CD1c-positive myeloid dendritic cell (primary cell): ENCODE measurements at regions not wholly inside any gene's neighbourhood (a gene's known extent, or its start where the extent isn't known, plus 50 kb on each side); places are given as distances from the start of the nearest gene placed in this dataset.
"Not testable (repeated sequence)": the region's sequence is repeated elsewhere in the genome, so short reads cannot be mapped to it uniquely, and the experiment has no call there.

ENCODE experiments used
- DNase-seq: peaks from one replicate; pipeline ENCODE4 v3.0.0-alpha.2; 2016; ENCODE audit errors: extremely low spot score

DNA sequence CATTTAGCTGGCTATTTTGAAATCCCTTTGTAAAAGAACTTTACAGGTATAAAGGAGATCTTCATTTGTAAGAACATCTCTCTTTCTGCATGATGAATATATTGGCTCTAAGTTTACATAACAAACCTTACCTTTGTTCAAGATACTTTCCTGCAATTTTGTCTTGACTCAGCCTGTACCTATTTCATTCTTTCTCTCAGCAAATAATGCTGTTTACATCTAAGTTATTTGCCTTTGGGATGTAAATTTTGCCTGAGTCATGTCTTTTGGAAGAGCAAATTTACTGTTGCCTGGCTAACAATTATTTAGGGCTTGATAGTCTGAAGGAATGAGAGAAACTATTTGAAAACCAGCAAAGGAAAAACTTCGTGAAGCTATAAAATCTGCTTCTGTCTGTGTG lies 210.4 kb upstream of the TGIF2LY start:
- DNase-seq: not testable (repeated sequence)

DNA sequence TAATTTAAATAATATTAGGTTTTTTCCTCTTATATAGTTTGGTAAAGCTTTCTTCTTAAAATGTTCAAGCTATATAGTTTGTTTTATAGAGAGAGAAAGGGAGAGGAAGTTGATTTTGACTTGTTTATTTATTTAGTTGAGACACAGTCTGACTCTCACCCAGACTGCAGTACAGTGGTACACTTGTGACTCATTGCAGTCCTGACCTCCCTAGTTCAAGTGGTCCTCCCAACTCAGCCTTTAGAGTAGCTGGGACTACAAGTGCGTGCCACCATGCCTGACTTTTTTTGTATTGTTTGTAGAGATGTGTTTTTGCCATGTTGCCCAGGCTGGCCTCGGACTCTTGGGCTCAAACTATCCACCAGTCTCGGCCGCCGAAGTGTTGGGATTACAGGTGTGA lies 187.4 kb upstream of the TGIF2LY start:
- not testable (repeated sequence) for DNase-seq

GRCh38 chrY:3404241-3404640 lies 174.6 kb upstream of the TGIF2LY start:
- not testable (repeated sequence) for DNase-seq

DNA sequence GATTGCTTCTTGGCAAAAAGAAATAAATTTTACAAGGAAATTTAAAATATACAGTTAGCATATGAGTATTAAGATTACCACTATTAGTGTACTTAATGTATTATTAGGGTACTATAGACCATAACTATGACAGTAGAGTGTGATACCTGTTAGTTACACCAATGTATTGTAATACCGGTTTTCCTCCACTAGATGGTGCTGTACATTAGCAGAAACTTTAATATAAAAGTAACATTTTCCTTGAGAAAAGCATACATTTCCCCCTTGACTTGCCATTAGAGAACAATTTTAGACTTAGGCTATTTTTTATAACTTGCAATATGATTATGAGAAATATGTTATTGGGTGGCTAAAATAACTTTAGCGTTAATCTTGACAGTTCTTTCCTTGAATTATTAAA lies 173.3 kb upstream of the TGIF2LY start:
- peak; percentile 24 for DNase-seq

- DNase-seq: not testable (repeated sequence)
Measured at GRCh38 chrY:3406896-3407452, 171.9 kb upstream of the TGIF2LY start.

- not testable (repeated sequence) for DNase-seq
Measured at GRCh38 chrY:3410322-3410892, 168.5 kb upstream of the TGIF2LY start.
